Gastroesophageal sphincter (tissue), 4 donors: ENCODE measurements at regions not wholly inside any gene's neighbourhood (a gene's known extent, or its start where the extent isn't known, plus 50 kb on each side); places are given as distances from the start of the nearest gene placed in this dataset.

Experiments
- ATAC-seq: fragments of 150-250 bp; one replicate; pipeline ENCODE4 v1.9.1; 2016; ENCODE audit warnings: mild to moderate bottlenecking, moderate library complexity
- H3K27ac ChIP-seq, 4 donors: fragments of 200-600 bp; sonication (generic) in 3 of 4; 1 replicate in 3 of 4; 2 replicates in 1 of 4; pipeline ENCODE4 v1.5.1; 2016 to 2019
- H3K27me3 ChIP-seq: fragments of 200-600 bp; sonication (generic); one replicate; pipeline ENCODE4 v1.5.1; 2019
- H3K36me3 ChIP-seq, 2 donors: fragments of 200-600 bp; sonication (generic); one replicate each; pipeline ENCODE4 v1.5.1; 2019; ENCODE audit warnings: control low read depth in 1 of 2
- H3K4me1 ChIP-seq, 3 donors: fragments of 200-600 bp; sonication (generic); 1 replicate in 2 of 3; 2 replicates in 1 of 3; pipeline ENCODE4 v1.5.1; 2016 to 2019; ENCODE audit warnings: control low read depth in 2 of 3
- H3K4me3 ChIP-seq, 2 donors: fragments of 200-600 bp; sonication (generic); one replicate each; pipeline ENCODE4 v1.5.1; 2019; ENCODE audit warnings: mild to moderate bottlenecking in 1 of 2, moderate library complexity in 1 of 2
- H3K9me3 ChIP-seq, 3 donors: fragments of 200-600 bp; sonication (generic); one replicate each; pipeline ENCODE4 v1.5.1; 2017 to 2019; ENCODE audit warnings: control low read depth in 2 of 3
- EP300 ChIP-seq: sonication (generic); formaldehyde crosslinking; IDR thresholded peaks from one replicate; pipeline ENCODE4 v1.6.1; 2017; ENCODE audit warnings: antibody characterized with exemption, mild to moderate bottlenecking
- POLR2A ChIP-seq, 2 donors: fragments of 450-650 bp; IDR thresholded peaks; one replicate each; pipeline ENCODE4 v1.6.1; 2017; ENCODE audit warnings: antibody characterized with exemption in 2 of 2, mild to moderate bottlenecking in 2 of 2, moderate library complexity in 1 of 2
- POLR2AphosphoS5 ChIP-seq: sonication (generic); formaldehyde crosslinking; IDR thresholded peaks from one replicate; pipeline ENCODE4 v1.6.1; 2017; ENCODE audit warnings: antibody characterized with exemption
- WGBS, 2 donors: methylation state at CpG; one replicate each; pipeline ENCODE4 v1.1.5; 2018; ENCODE audit warnings: low coverage in 1 of 2; 5-methylcytosine and 5-hydroxymethylcytosine counted together
- TF ChIP-seq, protein P1 (sequence below), 4 experiments: fragments of 200-600 bp in 2 of 4; fragments of 450-650 bp in 2 of 4; sonication (generic) in 1 of 4; IDR thresholded peaks; one replicate each; pipeline ENCODE4 v1.5.1; 2017 to 2019; ENCODE audit warnings: antibody characterized with exemption in 4 of 4, mild to moderate bottlenecking in 2 of 4, moderate library complexity in 2 of 4

DNA sequence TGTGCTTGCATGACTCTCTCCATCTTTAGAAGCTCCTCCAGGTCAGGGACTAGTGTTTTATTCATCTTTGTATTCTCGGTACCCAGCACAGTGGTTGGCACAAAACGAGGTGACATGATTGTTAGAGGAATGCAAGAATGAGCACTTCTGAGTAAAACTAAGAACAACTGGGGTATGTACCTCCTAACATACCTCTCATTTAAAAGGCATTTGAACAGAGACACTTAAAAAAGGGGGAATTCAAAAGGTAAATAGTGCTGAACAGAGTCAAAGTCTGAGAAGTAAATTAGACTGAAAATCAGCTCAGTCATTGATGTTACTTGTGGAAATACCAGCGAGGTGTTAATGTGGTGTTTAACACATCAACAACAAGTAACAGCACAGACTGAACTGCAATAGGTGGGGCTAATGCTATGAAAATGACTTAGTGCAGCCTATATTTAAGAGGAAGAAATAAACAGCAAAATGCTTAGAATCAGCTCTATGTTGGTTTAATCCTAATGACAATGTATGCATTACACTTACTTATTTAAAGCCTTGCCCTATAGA, 102.4 kb downstream of the TMCO5A start:
- Histone ChIP-seq H3K4me3 (no peak overlapping the region), H3K36me3 (no peaks in the 10 kb centered on the region), H3K9me3 (no peaks in the 10 kb centered on the region), H3K27me3 (no peaks in the 10 kb centered on the region), H3K4me1 (no peaks in the 10 kb centered on the region), H3K27ac (no peak overlapping the region)
- ATAC-seq, result no peak
- 50 to 67% methylated on average over 2 of the region's 3 CpGs for WGBS, 2 donors
- no peak for TF ChIP-seq POLR2AphosphoS5
- TF ChIP-seq, protein P1, sequence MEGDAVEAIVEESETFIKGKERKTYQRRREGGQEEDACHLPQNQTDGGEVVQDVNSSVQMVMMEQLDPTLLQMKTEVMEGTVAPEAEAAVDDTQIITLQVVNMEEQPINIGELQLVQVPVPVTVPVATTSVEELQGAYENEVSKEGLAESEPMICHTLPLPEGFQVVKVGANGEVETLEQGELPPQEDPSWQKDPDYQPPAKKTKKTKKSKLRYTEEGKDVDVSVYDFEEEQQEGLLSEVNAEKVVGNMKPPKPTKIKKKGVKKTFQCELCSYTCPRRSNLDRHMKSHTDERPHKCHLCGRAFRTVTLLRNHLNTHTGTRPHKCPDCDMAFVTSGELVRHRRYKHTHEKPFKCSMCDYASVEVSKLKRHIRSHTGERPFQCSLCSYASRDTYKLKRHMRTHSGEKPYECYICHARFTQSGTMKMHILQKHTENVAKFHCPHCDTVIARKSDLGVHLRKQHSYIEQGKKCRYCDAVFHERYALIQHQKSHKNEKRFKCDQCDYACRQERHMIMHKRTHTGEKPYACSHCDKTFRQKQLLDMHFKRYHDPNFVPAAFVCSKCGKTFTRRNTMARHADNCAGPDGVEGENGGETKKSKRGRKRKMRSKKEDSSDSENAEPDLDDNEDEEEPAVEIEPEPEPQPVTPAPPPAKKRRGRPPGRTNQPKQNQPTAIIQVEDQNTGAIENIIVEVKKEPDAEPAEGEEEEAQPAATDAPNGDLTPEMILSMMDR (IDR thresholded peaks at IDR 0.05), result no peak
- no peak for TF ChIP-seq EP300
- TF ChIP-seq POLR2A (IDR thresholded peaks at IDR 0.05), result no peak

DNA sequence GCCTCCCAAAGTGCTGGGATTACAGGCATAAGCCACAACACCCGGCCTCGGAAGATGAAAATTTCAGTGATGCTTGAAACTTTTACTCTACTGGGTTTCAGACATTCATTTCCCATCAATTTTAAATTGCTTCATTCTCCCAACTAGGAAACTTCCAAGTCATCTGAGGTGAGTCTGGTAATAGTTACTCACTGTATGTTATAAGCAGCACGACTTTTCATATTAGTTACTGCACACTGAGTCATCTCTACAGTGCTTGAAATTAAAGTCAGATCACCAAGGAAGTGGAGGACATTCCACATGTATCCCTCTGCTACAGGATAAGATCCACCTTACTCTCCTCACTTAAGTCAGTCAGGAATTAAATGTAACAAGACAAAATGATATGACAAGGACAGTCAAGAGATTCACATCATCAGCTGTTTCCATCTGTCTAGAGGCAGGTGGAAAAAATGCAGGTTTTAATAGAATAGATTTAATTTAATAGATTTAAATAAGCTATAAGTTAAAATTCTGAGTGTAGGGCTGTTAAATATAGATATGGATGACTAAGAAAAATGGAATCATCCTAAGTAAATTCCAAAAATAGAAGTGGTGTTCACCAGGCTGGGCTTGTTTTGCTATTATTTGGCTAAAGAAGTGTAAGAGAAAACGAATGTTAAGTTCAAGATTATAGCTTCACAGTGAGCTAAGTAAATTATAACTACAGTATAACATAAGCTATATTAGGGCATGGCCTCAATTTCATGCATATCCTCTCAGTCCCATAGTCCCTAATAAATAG, 104.4 kb downstream of the TMCO5A start:
- no peak for ATAC-seq
- H3K9me3 ChIP-seq, result no peaks in the 10 kb centered on the region
- H3K27me3 ChIP-seq, result no peaks in the 10 kb centered on the region
- WGBS, 2 donors, result 48 to 73% methylated on average over 3 to 4 of the region's 4 CpGs
- no peak overlapping the region for H3K4me3 ChIP-seq
- H3K36me3 ChIP-seq, result no peaks in the 10 kb centered on the region
- TF ChIP-seq POLR2AphosphoS5 (no peak), POLR2A (IDR thresholded peaks at IDR 0.05) (no peak), EP300 (no peak)
- TF ChIP-seq, protein P1 (IDR thresholded peaks at IDR 0.05), result no peak
- no peaks in the 10 kb centered on the region for H3K4me1 ChIP-seq
- no peak overlapping the region for H3K27ac ChIP-seq

DNA sequence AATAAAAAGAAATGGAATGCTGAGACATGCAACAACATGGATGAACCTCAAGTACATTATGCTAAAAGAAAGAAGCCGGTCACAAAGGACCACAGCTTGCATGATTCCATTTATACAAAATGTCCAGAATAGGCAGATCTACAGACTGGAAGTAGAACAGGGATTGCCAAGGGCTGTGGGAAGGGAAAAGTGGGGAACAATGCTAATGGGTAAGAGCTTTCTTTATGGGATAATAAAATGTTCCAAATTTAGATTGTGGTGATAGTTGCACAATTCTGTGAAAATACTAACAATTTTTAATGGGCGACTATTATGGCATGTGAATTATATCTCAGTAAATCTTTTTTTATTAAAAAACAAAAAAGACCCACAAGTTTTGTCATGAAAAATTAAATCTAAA, 106.2 kb downstream of the TMCO5A start:
- ATAC-seq, result no peak
- no peaks in the 10 kb centered on the region for H3K36me3 ChIP-seq
- no peak overlapping the region for H3K4me3 ChIP-seq
- TF ChIP-seq POLR2AphosphoS5 (no peak), EP300 (no peak), POLR2A (IDR thresholded peaks at IDR 0.05) (no peak)
- TF ChIP-seq, protein P1 (IDR thresholded peaks at IDR 0.05), result no peak
- H3K9me3 ChIP-seq, result no peaks in the 10 kb centered on the region
- no peak overlapping the region for H3K27ac ChIP-seq
- WGBS, 2 donors, result 94 to 95% methylated on average over 2 of the region's 2 CpGs
- H3K27me3 ChIP-seq, result no peaks in the 10 kb centered on the region
- no peaks in the 10 kb centered on the region for H3K4me1 ChIP-seq

DNA sequence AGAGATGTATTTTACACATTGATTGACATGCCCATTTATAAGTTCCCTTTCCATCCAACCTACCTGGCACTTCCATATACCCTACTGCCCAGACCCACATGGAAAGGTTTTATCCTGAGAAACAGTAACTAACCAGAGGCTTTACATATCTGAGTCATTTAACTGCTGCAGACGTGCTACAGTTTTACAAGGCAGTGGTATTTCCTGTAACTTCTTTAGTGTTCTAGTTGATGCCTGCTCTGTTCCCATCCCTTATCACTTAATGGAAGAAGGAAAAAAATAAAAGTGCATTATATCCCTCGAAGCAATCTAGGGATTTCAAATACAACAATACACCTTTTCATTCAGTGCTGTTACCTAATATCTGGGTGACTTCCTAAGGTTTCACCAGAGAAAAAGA, 107.1 kb downstream of the TMCO5A start:
- no peak overlapping the region for H3K4me3 ChIP-seq
- H3K4me1 ChIP-seq, result no peaks in the 10 kb centered on the region
- ATAC-seq, result no peak
- WGBS, 2 donors, result 47 to 63% methylated on average over 2 of the region's 2 CpGs
- H3K9me3 ChIP-seq, result no peaks in the 10 kb centered on the region
- TF ChIP-seq, protein P1 (IDR thresholded peaks at IDR 0.05), result no peak
- TF ChIP-seq POLR2AphosphoS5 (no peak), EP300 (no peak), POLR2A (IDR thresholded peaks at IDR 0.05) (no peak)
- no peaks in the 10 kb centered on the region for H3K27me3 ChIP-seq
- H3K36me3 ChIP-seq, result no peaks in the 10 kb centered on the region
- H3K27ac ChIP-seq, result no peak overlapping the region

DNA sequence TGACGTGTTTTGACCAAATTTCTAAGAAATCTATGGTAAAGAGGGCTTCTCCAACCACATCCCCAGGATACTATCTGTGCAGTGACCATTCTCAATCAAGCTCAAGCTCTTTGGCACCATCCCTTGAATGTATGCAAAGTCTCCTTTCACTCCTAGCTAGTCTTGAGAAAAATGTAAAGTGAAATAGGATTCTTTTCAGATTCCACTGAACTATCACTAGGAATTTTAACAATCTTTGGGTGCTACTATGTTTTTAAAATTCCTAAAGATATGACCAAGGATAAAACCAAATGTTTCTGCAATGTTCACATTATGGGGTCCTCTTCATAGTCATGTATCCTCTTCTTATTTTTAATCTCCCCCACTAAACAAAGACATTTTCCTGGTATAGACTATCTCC, 107.8 kb downstream of the TMCO5A start:
- H3K27ac ChIP-seq, result no peak overlapping the region
- no peaks in the 10 kb centered on the region for H3K36me3 ChIP-seq
- H3K4me1 ChIP-seq, result no peaks in the 10 kb centered on the region
- H3K4me3 ChIP-seq, result no peak overlapping the region
- WGBS, 2 donors, result 60 to 88% methylated on average over 1 of the region's 1 CpG
- ATAC-seq, result no peak
- TF ChIP-seq POLR2AphosphoS5, result no peak
- TF ChIP-seq POLR2A (IDR thresholded peaks at IDR 0.05), result no peak
- TF ChIP-seq, protein P1 (IDR thresholded peaks at IDR 0.05), result no peak
- no peak for TF ChIP-seq EP300
- H3K9me3 ChIP-seq, result no peaks in the 10 kb centered on the region
- H3K27me3 ChIP-seq, result no peaks in the 10 kb centered on the region
